LNCaP clone FGC (cell line): ENCODE measurements at regions not wholly inside any gene's neighbourhood (a gene's known extent, or its start where the extent isn't known, plus 50 kb on each side); places are given as distances from the start of the nearest gene placed in this dataset.
A peak's percentile ranks its signal among the peaks of the same experiment; 100 is the strongest.

Experiments
- DNase-seq: peaks from one replicate; pipeline ENCODE4 v3.0.0-alpha.2; 2011; ENCODE audit warnings: low read depth
- H3K4me3 ChIP-seq: 2 replicates; pipeline ENCODE4 v1.5.1; 2011; ENCODE audit warnings: mild to moderate bottlenecking, low read depth, low read length, control low read depth
- CTCF ChIP-seq: IDR thresholded peaks from 2 replicates; pipeline ENCODE4 v1.5.1; 2012; ENCODE audit warnings: mild to moderate bottlenecking; ENCODE audit not compliant: control insufficient read depth, insufficient read depth; ENCODE audit errors: extremely low read depth

GRCh38 chr11:112797092-112797491 lies 164.1 kb upstream of the NCAM1 start:
- no peak for DNase-seq
- H3K4me3 ChIP-seq, result no peak overlapping the region
- TF ChIP-seq CTCF, result no peak

- H3K4me3 ChIP-seq, result no peak overlapping the region
- no peak for DNase-seq
- peak; percentile 88 for TF ChIP-seq CTCF
Observed at GRCh38 chr11:112797648-112798293, 163.4 kb upstream of the NCAM1 start.

- no peak for TF ChIP-seq CTCF
- no peak overlapping the region for H3K4me3 ChIP-seq
- no peak for DNase-seq
Observed at GRCh38 chr11:112801025-112801816, 160.0 kb upstream of the NCAM1 start.

GRCh38 chr11:112801817-112802088 lies 159.5 kb upstream of the NCAM1 start:
- no peak for TF ChIP-seq CTCF
- no peak for DNase-seq
- no peak overlapping the region for H3K4me3 ChIP-seq

GRCh38 chr11:112805658-112806057 lies 155.6 kb upstream of the NCAM1 start:
- TF ChIP-seq CTCF, result no peak
- H3K4me3 ChIP-seq, result no peak overlapping the region
- DNase-seq, result no peak

- TF ChIP-seq CTCF, result no peak
- DNase-seq, result no peak
- H3K4me3 ChIP-seq, result no peak overlapping the region
Observed at GRCh38 chr11:112806256-112806655, 155.0 kb upstream of the NCAM1 start.

GRCh38 chr11:112806876-112807275 lies 154.3 kb upstream of the NCAM1 start:
- no peak for TF ChIP-seq CTCF
- DNase-seq, result no peak
- no peak overlapping the region for H3K4me3 ChIP-seq
